T1000 (cell line): ENCODE measurements at regions not wholly inside any gene's neighbourhood (a gene's known extent, or its start where the extent isn't known, plus 50 kb on each side); places are given as distances from the start of the nearest gene placed in this dataset.

Experiments
- DNase-seq: peaks from one replicate; lab custom pipeline; 2025; ENCODE audit warnings: mixed read lengths; lab: John Stamatoyannopoulos, UW

GRCh38 chr10:21263839-21264238 lies 261.6 kb downstream of the SKIDA1 start:
- no peak for DNase-seq

GRCh38 chr10:21263263-21263803 lies 262.1 kb downstream of the SKIDA1 start:
- no peak for DNase-seq

GRCh38 chr10:21261842-21262294 lies 263.6 kb downstream of the SKIDA1 start:
- no peak for DNase-seq

GRCh38 chr10:21260506-21261149 lies 264.9 kb downstream of the SKIDA1 start:
- no peak for DNase-seq

- no peak for DNase-seq
Observed at GRCh38 chr10:21260066-21260465, 265.4 kb downstream of the SKIDA1 start.

- no peak for DNase-seq
Observed at GRCh38 chr10:21257919-21258318, 267.6 kb downstream of the SKIDA1 start.

- DNase-seq: no peak
Observed at GRCh38 chr10:21257191-21257590, 268.3 kb downstream of the SKIDA1 start.

- no peak for DNase-seq
Observed at GRCh38 chr10:21249435-21249834, 276.0 kb downstream of the SKIDA1 start.

GRCh38 chr10:21247592-21247991 lies 277.9 kb downstream of the SKIDA1 start:
- no peak for DNase-seq

GRCh38 chr10:21246178-21246577 lies 279.3 kb downstream of the SKIDA1 start:
- no peak for DNase-seq

GRCh38 chr10:21243748-21244257 lies 281.7 kb downstream of the SKIDA1 start:
- no peak for DNase-seq

- no peak for DNase-seq
Observed at GRCh38 chr10:21242915-21243314, 282.6 kb downstream of the SKIDA1 start.

GRCh38 chr10:21238717-21239116 lies 286.8 kb downstream of the SKIDA1 start:
- no peak for DNase-seq

GRCh38 chr10:21238044-21238443 lies 287.4 kb downstream of the SKIDA1 start:
- no peak for DNase-seq

- DNase-seq: no peak
Observed at GRCh38 chr10:21234761-21235160, 290.7 kb downstream of the SKIDA1 start.

GRCh38 chr10:21230219-21230618 lies 295.3 kb downstream of the SKIDA1 start:
- DNase-seq: no peak

- DNase-seq: no peak
Observed at GRCh38 chr10:21217748-21218367, 307.6 kb downstream of the SKIDA1 start.

- no peak for DNase-seq
Observed at GRCh38 chr10:21217107-21217506, 308.4 kb downstream of the SKIDA1 start.

- no peak for DNase-seq
Observed at GRCh38 chr10:21214329-21214728, 311.2 kb downstream of the SKIDA1 start.

- no peak for DNase-seq
Observed at GRCh38 chr10:21213381-21213780, 312.1 kb downstream of the SKIDA1 start.

- DNase-seq: no peak
Observed at GRCh38 chr10:21212912-21213311, 312.6 kb downstream of the SKIDA1 start.

- DNase-seq: no peak
Observed at GRCh38 chr10:21212348-21212747, 313.1 kb downstream of the SKIDA1 start.

- no peak for DNase-seq
Observed at GRCh38 chr10:21209495-21209894, 312.4 kb upstream of the NEBL start.
